GM18502 (cell line): ENCODE measurements at regions not wholly inside any gene's neighbourhood (a gene's known extent, or its start where the extent isn't known, plus 50 kb on each side); places are given as distances from the start of the nearest gene placed in this dataset.

Source experiments
- ATAC-seq: cut with Tn5 transposase; IDR thresholded peaks from one replicate; pipeline ENCODE4 v1.9.1; 2021; ENCODE audit warnings: mild to moderate bottlenecking; ENCODE audit not compliant: unreplicated experiment, poor library complexity

DNA sequence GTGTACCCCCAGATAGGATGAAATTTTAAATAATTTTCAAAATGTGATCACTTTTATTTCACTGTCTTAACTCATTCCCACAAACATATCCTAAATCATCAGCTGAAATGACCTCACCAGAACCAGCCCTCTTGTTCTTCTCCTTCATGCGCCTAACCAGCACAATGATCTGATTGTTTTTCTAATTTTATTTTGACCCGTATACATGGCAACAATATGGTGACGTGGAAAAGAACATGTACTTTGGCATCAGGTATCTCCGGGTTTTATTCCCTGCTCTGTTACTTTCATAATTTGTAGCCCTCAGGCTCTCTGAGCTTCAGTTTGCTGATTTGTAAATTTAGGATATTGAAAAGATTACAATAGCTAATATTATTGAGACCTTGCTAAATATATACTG lies 562.4 kb upstream of the ZFP42 start:
- ATAC-seq, result no peak

DNA sequence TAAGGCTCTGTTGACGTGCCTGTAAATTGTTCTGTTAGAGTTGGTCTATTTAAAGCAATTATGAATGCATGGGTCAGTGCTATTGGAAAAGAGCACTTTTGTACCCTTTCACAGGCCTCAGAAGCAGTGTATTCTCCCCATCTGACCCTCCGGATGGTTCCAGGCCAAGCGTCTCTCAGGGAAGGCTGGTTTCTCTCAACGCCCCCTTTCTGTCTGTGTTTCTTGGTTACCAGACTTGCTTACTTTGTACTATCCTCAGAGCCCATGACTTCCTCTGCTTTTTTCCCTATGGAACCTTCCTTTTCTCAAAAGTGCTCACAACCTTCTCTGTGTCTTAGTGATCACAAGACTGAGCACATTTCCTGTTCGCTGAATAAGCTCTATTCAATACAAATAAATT lies 559.3 kb upstream of the ZFP42 start:
- no peak for ATAC-seq

DNA sequence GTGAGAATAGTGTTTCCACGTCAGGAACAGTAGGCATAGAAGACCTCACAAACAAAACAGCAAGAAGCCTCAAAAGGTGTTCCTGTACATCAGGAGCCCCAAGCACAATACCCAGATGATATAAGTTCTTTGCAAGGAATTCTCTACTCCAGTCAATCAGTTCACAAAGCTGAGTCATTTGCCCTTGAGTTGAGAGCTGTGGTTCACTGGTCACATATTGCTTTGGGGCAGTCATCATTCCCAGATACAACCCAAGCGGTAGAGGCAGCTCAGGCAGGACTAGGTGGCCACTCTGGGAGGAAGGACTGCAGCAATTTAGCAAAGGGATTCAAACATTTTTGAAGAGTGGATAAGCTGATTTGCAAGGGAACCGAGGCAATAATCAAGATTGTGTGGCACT lies 551.5 kb upstream of the ZFP42 start:
- no peak for ATAC-seq

DNA sequence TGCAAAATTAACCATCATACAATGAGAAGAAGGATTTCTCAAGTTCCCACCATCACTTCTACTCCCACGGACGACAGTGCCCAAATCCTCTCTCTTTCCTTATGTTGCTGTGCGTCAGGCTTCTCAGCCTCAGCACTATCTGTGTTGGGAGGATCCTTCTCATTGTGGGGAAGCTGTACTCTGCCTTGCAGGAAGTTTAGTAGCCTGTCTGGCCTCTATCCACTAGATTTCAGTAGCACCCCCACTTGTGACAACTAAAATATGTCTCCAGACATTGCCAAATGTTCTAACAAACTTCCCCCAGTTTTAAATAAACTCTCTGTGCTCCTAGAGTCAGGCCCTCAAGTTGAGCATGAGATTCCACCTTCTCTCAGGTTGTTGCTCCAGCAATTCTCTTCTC lies 545.9 kb upstream of the ZFP42 start:
- no peak for ATAC-seq

DNA sequence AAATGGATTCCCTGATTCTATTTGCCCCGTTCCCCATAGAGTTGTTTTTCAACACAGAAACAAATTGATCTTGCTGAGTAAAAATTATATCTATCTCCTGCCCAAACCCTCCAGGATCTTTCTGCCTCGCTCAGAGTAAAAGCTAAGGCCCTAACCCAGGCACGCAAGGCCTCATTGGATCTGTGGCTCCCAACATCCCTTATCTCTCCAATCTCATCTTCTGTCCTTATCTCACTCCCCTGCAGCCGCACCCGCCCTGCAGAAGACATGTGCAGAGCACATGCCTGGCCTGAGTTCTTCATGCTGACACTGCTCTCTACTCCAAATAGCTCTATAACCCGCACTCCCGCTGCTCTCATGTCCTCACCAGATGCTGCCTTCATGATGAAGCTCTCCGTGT lies 543.8 kb upstream of the ZFP42 start:
- no peak for ATAC-seq

DNA sequence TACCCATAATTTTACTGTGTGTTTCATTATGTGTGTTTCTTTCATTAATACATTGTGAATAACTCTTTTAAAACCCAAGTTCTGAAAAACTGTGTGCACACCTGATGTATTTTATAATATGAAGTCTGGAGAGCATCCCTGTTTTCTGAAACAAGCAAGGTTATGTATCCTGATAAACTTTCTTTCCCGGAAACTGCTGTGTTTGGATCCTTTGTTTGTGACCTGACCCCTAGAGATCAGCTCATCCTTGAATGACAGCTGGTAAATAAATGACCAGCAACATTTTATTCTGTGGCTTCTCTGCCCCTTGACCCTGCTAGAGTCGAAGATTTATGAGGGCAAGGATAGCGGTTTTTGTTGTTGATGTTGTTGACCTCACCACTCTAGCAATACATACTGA lies 535.6 kb upstream of the ZFP42 start:
- no peak for ATAC-seq

DNA sequence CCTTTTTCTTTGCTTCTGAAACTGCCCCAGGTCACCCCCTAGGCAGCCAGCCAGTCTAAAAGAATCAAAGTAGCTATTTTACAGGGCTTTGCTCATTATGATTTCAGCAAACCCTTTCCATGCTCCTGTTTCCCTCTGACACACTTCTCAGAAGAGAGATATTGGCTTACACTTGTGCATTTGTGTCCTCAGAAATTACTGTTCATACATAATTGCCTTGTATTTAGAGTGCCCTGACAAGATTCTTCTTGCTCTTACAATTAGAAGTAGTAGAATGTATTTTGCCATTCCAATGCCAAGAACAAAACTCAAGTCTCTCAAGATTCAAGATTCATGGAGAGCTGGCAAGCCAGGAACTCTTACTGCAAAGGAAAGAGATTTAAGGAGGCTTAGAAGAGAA lies 531.0 kb upstream of the ZFP42 start:
- ATAC-seq, result no peak

DNA sequence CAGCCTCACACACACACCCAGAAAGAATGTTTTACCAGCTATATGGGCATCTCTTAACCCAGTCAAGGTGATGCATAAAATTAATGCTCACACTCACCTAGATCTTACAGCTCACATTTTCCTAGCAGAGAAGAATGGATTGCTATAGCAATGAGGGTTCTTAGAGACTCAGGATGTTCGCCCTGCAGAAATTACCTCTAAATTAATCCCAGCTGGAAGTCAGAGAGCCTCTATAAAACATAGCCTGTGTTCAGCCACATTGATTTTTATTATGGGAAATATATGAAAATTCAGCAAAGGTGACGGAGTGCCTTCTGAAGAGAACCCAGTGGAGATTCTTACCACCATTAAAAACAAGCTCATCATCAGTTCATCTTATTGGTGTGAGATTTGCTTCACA lies 528.3 kb upstream of the ZFP42 start:
- no peak for ATAC-seq

DNA sequence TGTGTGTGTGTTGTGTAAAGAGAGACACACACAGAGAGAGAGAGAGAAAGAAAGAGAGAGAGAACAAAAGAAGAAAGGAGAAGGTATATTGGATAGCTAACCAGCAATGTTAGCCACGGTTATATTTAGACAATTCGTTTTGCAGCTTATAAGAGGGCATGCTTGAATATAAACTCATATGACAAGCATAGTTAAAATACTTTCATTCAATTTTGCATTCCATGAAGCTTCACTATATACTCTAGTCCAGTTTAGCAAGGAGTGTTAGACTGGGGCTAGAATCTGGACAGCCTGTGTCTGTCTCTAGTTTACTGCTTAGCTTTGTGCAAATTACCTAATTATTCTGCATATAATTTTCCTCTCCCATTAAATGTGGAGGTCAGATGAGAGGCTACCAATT lies 525.9 kb upstream of the ZFP42 start:
- no peak for ATAC-seq

DNA sequence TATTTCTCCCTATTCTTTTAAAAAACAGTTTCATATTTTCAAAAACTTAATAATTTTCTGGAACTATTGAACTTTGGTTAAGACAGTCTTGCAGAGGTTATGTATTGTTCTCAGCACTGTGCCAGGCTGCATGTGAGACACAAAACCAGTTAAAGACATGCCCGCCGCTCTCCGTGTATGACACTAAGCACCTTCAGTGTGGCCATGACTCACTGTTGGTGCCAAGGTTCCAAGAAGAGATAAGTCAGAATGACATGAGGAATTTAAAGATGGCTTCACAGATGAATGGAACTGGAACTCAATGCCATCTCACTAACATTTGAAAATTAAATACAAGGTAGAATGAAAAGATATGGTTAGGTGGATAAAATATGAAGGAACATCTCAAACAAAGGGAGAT lies 525.5 kb upstream of the ZFP42 start:
- ATAC-seq, result no peak

DNA sequence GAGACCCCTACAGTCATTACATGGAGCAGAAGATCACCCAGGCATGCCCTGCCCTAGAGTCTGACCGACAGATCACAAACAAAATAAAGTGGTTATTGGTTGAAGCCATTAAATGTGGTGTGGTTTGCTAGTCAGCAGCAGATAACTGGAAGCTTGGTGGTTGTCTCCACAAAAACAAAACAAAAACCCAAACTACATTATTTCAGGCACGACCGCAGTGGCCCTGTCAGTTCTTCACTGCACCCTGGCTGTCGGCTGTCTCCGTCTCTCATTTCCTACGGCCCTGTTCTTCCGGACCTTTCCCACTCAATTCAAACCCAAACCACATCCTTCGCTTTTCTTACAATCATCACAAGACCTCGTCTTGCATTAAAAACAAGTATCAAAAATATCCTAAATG lies 521.3 kb upstream of the ZFP42 start:
- no peak for ATAC-seq

DNA sequence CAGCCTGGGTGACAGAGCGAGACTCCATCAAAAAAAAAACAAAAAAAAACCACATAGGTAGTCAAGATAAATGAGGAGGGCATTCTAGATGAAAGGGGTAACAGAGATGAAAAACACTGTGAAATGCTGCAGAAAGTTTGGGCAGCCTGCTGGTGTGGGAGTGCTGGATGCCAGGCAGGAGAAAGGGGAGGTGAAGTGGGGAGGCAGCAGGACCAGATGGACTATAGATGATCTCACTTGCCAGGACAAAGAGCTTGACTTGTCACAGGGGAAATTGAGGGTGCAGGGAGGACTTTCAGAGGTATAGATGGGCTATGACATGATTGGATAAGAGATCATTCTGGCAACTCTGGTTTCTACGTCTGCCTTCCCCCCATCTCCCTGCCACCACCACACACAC lies 519.7 kb upstream of the ZFP42 start:
- no peak for ATAC-seq

DNA sequence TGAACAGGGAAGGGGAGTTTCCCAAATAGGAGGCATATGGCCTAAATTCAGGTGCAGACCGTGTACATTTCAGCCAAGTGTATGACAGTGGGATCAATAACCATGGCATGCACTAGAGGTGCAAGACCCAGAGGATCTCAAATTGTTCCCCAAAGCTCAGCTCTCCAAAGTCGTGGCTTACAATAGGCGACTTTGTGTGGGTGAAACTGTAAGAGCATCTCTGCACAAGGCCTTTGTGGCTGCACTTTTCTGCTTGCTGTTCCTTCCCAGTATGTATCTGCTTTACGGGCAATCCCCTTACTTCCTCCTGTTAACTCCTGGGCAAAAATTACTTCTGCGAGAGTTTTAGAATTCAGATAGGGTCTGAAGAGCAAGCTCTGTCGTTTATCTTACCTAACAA lies 518.3 kb upstream of the ZFP42 start:
- no peak for ATAC-seq

DNA sequence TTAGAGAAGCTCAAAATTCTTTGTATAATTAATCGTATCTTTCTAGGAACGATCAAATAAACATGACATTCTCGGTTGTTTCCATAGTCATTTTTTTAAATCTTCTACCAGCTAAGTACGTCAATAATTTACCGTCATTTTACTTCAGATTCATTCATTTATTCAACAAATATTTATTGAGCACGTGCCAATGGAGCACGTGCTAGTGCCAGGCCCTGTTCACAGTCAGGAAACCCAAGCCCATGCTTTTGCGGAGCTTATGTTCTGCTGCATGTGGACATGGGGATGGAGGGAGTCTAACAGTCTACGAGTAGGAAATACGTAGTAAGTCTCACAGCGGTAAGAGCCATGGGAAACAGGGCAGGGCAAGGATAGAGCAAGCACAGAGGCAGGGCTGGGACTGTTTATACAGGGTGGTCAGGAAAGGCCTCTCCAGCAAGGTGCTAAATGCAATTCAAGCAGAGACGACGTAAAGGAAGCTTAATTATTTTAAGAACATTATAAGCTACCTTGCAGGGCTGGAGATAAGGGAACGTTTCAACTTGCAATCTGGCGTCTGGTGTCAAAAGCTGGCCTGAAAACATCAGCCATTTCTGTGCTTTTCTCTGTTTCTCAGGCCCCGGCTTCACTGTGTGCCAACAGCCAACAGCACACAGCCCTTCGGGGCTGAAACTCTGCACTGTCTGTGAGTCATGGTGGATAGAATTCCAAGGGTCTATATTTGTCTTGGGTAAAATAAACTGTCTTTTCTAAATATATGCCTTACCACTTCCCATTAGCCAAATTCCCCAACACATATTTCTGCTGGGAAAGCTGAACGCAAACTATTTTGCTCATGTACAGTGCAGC lies 517.1 kb upstream of the ZFP42 start:
- no peak for ATAC-seq

DNA sequence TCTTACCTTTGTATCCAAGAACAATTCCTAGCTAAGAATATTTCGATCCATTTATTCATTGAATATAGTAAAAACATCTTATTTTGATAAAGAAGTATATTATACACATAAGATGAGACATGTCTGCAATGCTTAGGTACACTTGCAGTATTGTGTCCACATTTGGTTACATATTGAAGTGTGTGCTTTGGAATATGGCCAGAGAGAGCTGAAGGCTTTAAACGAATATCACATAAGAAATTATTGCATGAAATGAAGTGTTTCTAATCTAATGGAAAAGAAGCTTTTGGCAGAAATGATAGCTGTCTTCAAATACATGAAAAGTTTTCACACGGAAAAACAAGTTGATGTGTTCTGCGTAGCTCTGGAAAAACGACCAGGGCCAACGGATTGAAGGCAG lies 516.1 kb upstream of the ZFP42 start:
- ATAC-seq, result no peak

DNA sequence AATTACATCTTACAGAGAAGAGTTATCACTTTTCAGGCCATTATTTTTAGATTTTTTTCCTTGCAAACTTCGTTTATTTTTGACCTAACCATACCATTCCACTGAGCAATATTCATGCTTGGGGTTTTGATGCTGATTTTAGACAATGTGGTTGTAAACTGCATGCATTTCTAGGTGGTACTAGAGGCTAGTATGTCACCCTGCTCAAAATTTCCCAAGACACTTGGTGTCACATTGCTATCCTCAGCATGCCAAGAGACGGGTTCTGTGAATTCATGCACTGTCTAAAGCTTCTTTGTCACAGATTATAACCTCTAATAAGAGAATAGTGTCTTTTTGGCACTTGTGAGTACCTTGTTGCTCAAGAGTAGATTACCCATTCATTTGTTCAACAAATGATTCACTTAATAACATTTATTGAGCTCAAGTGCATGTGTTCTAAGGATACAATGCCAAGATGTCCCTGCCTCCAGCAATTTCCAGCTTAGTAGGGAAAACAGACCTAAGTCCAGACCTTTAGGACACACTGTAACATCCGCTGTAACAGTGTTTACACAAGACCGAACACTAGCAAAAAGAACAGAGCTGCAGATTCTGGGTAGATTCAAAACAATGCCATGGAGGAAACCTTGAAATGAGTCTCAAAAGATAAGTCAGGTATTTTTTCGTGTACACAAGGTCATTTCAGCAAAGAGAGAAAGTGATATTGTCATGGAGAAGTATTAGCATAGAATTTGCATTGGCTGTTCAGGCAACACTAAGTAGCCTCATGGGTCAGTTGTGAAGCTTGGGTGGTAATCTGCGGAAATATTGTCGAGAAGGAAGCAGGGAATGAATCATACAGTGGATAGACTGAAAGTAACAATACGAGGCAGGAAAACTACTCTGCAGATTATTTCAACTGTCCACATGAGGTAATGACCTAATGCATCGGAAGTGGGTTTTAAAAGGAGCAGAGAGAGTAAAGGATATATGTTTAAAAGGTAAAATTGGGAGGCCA lies 515.1 kb upstream of the ZFP42 start:
- no peak for ATAC-seq

DNA sequence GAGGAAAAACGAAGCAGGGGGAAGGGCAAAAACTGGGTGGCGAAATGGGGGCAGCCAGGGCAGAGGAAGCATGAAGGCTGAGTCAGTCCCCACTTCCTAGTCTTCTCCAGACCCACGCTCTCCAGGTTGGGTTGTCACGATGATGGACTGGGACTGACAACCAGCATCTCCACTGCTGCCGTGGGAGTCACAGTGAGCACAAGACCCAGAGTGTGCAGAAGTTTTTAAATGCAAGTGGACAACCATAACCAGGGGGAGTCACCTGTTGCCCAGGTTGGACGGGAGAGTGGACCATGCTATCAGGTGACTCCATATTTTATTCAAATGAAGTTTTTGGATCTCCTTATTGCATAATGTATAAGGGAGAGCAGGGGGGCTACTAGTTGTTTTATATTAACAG lies 511.4 kb upstream of the ZFP42 start:
- ATAC-seq, result no peak

DNA sequence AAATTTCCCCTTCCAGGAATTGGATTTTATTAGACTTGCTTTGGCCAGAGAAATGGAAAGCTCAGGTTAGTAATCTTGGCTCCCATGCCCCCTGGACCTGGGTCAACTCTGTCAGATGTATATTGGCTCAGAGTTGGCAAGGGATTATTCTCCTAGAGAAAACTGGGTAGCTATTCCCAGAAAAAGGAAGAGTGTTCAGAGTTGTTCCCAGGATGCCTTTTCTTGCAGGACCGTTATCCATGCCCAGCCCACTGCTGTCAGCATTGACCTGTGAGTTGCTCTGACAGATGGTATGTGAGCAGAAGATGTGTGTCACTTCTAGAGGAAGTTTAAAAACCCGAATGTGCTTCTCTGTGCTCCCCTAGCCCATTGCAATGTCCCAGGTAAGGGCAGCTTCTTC lies 509.9 kb upstream of the ZFP42 start:
- no peak for ATAC-seq

DNA sequence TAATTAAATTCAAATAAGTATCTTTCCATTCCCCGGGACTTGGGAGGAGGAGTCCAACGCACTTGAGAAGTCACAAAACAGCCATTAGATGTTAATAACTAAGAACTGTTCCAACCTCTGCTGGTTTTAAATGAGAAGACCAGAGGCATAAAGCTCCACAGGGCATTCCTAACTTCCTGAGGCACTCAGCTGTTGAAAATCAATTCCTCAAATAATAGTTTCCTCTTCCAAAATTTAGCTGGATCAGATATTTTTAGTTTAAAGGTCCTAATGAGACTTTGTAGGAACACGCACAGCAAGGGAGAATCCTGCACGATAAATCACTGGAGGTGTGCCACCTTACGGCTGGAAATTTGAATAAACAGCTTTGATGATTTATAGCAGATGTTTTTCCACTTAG lies 504.3 kb upstream of the ZFP42 start:
- no peak for ATAC-seq

DNA sequence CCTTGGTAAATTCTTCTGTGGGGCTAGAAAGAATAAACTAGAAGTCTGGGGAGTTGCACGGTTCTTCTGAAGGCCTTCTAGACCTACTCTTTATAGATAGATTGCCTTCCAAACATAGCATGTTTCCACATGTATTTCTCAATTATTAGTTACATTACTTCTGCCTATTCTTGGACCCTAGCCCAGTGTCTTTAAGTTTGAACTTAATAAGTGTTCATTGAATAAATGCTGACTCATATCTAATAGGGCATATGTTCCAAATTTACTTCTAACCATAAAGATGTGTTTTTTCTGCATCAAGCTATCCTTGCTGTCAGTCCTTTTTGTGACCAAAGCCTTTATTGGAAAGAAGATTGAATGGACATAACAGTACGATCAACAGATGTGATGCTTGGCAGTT lies 503.6 kb upstream of the ZFP42 start:
- ATAC-seq, result no peak

DNA sequence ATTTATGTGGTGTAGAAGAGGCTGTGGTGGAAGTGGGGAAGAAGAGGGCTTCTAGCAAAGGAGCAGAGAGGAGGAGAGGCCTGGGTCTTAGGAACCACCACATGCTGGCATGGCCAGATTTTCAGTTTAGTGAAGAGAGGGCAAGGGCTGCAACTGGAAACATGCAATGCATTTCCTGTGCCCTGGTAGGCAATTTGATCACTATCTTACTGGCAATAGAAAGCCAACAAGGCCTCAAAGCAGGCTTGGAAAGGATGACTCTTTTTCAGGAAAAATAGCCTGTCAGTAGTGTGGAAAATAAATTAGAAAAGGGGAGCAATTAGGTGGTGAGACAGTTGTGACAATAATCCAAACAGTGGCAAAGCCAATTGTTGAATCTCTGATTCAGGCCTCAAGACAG lies 501.9 kb upstream of the ZFP42 start:
- no peak for ATAC-seq
